ENCODE measurements at regions not wholly inside any gene's neighbourhood (a gene's known extent, or its start where the extent isn't known, plus 50 kb on each side); places are given as distances from the start of the nearest gene placed in this dataset.

- TF ChIP-seq CTCF (IDR thresholded peaks at IDR 0.05) (no peak), POLR2A (IDR thresholded peaks at IDR 0.05) (no peak)
Measured at GRCh38 chr1:14392161-14392858, 206.2 kb upstream of the KAZN start.

Measured in lower leg skin (tissue), 3 donors.